K562 (cell line): ENCODE measurements at regions not wholly inside any gene's neighbourhood (a gene's known extent, or its start where the extent isn't known, plus 50 kb on each side); places are given as distances from the start of the nearest gene placed in this dataset.

ENCODE experiments used
- RFX7 ChIP-seq: fragments of 250-450 bp; sonication (Bioruptor Pico); IDR thresholded peaks from 2 replicates; pipeline ENCODE4 v1.5.1; 2021; ENCODE audit warnings: mild to moderate bottlenecking
- TF ChIP-seq, protein P1 (sequence below): sonication (generic); formaldehyde crosslinking; IDR thresholded peaks from 2 replicates; pipeline ENCODE4 v1.8.1; 2023; ENCODE audit warnings: mild to moderate bottlenecking, missing genetic modification reagents
- TF ChIP-seq, protein P2 (sequence below): fragments of 200-800 bp; sonication (Bioruptor generic); IDR thresholded peaks from 2 replicates; pipeline ENCODE4 v1.6.1; 2017; ENCODE audit warnings: missing genetic modification characterization, missing compliant biosample characterization
- TF ChIP-seq, protein P3 (sequence below), 3 experiments: IDR thresholded peaks in 2 of 3; conservative IDR thresholded peaks in 1 of 3; 2 replicates each; pipeline ENCODE4 v1.5.1; 2011 to 2012; ENCODE audit warnings: low read length in 3 of 3, mild to moderate bottlenecking in 3 of 3, control low read depth in 2 of 3, improper control_type of control experiment in 1 of 3, inconsistent platforms in 1 of 3, low read depth in 1 of 3, mixed read lengths in 1 of 3, moderate library complexity in 1 of 3; ENCODE audit not compliant: insufficient read depth in 2 of 3
- TF ChIP-seq, protein P4 (sequence below): sonication (generic); formaldehyde crosslinking; IDR thresholded peaks from 2 replicates; pipeline ENCODE4 v1.8.0; 2022; ENCODE audit warnings: missing genetic modification reagents, mild to moderate bottlenecking, borderline replicate concordance

DNA sequence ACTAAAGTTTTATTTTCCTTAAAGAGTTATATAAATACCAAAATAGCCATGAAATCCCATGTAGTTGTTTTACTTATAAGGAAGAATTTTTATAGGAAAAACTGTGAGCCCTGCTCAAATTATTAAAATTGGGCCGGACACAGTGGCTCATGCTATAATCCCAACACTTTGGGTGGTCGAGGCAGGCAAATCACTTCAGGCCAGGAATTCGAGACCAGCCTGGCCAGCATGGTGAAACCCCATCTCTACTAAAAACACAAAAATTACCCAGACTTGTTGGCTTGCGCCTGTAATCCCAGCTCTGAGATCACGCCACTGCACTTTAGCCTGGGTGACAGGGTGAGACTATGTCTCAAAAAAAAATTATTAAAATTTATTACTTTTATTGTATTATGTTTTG lies 149.3 kb downstream of the MRPL39 start:
- TF ChIP-seq, protein P1, sequence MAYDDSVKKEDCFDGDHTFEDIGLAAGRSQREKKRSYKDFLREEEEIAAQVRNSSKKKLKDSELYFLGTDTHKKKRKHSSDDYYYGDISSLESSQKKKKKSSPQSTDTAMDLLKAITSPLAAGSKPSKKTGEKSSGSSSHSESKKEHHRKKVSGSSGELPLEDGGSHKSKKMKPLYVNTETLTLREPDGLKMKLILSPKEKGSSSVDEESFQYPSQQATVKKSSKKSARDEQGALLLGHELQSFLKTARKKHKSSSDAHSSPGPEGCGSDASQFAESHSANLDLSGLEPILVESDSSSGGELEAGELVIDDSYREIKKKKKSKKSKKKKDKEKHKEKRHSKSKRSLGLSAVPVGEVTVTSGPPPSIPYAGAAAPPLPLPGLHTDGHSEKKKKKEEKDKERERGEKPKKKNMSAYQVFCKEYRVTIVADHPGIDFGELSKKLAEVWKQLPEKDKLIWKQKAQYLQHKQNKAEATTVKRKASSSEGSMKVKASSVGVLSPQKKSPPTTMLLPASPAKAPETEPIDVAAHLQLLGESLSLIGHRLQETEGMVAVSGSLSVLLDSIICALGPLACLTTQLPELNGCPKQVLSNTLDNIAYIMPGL (CRISPR knock-in tag) = no peak
- TF ChIP-seq, protein P2, sequence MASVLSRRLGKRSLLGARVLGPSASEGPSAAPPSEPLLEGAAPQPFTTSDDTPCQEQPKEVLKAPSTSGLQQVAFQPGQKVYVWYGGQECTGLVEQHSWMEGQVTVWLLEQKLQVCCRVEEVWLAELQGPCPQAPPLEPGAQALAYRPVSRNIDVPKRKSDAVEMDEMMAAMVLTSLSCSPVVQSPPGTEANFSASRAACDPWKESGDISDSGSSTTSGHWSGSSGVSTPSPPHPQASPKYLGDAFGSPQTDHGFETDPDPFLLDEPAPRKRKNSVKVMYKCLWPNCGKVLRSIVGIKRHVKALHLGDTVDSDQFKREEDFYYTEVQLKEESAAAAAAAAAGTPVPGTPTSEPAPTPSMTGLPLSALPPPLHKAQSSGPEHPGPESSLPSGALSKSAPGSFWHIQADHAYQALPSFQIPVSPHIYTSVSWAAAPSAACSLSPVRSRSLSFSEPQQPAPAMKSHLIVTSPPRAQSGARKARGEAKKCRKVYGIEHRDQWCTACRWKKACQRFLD (CRISPR knock-in tag) = no peak
- TF ChIP-seq, protein P3, sequence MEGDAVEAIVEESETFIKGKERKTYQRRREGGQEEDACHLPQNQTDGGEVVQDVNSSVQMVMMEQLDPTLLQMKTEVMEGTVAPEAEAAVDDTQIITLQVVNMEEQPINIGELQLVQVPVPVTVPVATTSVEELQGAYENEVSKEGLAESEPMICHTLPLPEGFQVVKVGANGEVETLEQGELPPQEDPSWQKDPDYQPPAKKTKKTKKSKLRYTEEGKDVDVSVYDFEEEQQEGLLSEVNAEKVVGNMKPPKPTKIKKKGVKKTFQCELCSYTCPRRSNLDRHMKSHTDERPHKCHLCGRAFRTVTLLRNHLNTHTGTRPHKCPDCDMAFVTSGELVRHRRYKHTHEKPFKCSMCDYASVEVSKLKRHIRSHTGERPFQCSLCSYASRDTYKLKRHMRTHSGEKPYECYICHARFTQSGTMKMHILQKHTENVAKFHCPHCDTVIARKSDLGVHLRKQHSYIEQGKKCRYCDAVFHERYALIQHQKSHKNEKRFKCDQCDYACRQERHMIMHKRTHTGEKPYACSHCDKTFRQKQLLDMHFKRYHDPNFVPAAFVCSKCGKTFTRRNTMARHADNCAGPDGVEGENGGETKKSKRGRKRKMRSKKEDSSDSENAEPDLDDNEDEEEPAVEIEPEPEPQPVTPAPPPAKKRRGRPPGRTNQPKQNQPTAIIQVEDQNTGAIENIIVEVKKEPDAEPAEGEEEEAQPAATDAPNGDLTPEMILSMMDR (IDR thresholded peaks at IDR 0.05 in 2 of 3, conservative IDR thresholded peaks at IDR 0.05 in 1 of 3; ENCODE audit: insufficient read depth in 2 of 3, low read depth in 1 of 3, low read length in 3 of 3) = no peak
- no peak for TF ChIP-seq RFX7 (CRISPR knock-in tag)
- TF ChIP-seq, protein P4, sequence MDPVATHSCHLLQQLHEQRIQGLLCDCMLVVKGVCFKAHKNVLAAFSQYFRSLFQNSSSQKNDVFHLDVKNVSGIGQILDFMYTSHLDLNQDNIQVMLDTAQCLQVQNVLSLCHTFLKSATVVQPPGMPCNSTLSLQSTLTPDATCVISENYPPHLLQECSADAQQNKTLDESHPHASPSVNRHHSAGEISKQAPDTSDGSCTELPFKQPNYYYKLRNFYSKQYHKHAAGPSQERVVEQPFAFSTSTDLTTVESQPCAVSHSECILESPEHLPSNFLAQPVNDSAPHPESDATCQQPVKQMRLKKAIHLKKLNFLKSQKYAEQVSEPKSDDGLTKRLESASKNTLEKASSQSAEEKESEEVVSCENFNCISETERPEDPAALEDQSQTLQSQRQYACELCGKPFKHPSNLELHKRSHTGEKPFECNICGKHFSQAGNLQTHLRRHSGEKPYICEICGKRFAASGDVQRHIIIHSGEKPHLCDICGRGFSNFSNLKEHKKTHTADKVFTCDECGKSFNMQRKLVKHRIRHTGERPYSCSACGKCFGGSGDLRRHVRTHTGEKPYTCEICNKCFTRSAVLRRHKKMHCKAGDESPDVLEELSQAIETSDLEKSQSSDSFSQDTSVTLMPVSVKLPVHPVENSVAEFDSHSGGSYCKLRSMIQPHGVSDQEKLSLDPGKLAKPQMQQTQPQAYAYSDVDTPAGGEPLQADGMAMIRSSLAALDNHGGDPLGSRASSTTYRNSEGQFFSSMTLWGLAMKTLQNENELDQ (CRISPR knock-in tag) = no peak
